IMR-90 (cell line): ENCODE measurements at regions not wholly inside any gene's neighbourhood (a gene's known extent, or its start where the extent isn't known, plus 50 kb on each side); places are given as distances from the start of the nearest gene placed in this dataset.

ENCODE experiments used
- CEBPB ChIP-seq: IDR thresholded peaks from 2 replicates; pipeline ENCODE4 v1.6.1; 2012; ENCODE audit warnings: low read depth, low read length, improper control_type of control experiment
- FOS ChIP-seq: fragments of 150-350 bp; IDR thresholded peaks from 2 replicates; pipeline ENCODE4 v1.6.1; 2016; ENCODE audit warnings: low read depth, low read length
- MAZ ChIP-seq: IDR thresholded peaks from 2 replicates; pipeline ENCODE4 v1.6.1; 2012; ENCODE audit warnings: low read depth, mild to moderate bottlenecking, low read length, improper control_type of control experiment, moderate library complexity, borderline replicate concordance
- POLR2A ChIP-seq: IDR thresholded peaks from 2 replicates; pipeline ENCODE4 v1.6.1; 2012; ENCODE audit warnings: mild to moderate bottlenecking, low read depth, low read length
- RAD21 ChIP-seq: IDR thresholded peaks from 2 replicates; pipeline ENCODE4 v1.6.1; 2012; ENCODE audit warnings: low read length, improper control_type of control experiment
- RFX5 ChIP-seq: IDR thresholded peaks from 2 replicates; pipeline ENCODE4 v1.8.0; 2012; ENCODE audit warnings: low read depth, mild to moderate bottlenecking, low read length, moderate library complexity
- TF ChIP-seq, protein P1 (sequence below): conservative IDR thresholded peaks from 2 replicates; pipeline ENCODE4 v1.5.1; 2012; ENCODE audit warnings: mild to moderate bottlenecking, low read depth, low read length, improper control_type of control experiment
- TF ChIP-seq, protein P2 (sequence below): fragments of 150-350 bp; IDR thresholded peaks from 2 replicates; pipeline ENCODE4 v1.6.1; 2016; ENCODE audit warnings: low read depth, mild to moderate bottlenecking, low read length, moderate library complexity, borderline replicate concordance

DNA sequence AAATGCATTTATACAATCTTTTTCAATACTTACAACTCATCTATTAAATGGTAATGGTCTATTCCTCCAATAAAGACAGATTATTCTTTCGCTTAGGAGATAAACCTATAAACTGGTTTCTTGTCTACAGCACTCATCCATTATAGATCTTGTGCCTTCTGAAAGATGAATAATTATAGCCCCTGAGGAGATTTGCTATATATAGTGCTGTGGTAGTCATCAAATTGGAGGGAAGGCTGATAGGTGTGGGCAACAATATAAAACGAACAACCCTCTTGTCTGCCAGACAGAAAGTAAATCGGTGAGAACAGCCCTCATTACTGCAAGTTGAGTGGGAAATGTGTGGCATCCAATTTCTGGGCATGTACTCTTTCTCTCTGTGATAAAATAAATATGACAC, 292.5 kb upstream of the CNR1 start:
- TF ChIP-seq FOS (no peak), CEBPB (no peak), RFX5 (no peak), POLR2A (no peak), RAD21 (no peak), MAZ (no peak)
- TF ChIP-seq, protein P1, sequence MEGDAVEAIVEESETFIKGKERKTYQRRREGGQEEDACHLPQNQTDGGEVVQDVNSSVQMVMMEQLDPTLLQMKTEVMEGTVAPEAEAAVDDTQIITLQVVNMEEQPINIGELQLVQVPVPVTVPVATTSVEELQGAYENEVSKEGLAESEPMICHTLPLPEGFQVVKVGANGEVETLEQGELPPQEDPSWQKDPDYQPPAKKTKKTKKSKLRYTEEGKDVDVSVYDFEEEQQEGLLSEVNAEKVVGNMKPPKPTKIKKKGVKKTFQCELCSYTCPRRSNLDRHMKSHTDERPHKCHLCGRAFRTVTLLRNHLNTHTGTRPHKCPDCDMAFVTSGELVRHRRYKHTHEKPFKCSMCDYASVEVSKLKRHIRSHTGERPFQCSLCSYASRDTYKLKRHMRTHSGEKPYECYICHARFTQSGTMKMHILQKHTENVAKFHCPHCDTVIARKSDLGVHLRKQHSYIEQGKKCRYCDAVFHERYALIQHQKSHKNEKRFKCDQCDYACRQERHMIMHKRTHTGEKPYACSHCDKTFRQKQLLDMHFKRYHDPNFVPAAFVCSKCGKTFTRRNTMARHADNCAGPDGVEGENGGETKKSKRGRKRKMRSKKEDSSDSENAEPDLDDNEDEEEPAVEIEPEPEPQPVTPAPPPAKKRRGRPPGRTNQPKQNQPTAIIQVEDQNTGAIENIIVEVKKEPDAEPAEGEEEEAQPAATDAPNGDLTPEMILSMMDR, result no peak
- TF ChIP-seq, protein P2, sequence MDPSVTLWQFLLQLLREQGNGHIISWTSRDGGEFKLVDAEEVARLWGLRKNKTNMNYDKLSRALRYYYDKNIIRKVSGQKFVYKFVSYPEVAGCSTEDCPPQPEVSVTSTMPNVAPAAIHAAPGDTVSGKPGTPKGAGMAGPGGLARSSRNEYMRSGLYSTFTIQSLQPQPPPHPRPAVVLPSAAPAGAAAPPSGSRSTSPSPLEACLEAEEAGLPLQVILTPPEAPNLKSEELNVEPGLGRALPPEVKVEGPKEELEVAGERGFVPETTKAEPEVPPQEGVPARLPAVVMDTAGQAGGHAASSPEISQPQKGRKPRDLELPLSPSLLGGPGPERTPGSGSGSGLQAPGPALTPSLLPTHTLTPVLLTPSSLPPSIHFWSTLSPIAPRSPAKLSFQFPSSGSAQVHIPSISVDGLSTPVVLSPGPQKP, result no peak
